Stimulated activated CD8-positive, alpha-beta memory T cell treated with anti-CD3 and anti-CD28 coated beads, Interleukin-4, amount 100 ng/mL, for 1 hour (primary cell): ENCODE measurements at regions not wholly inside any gene's neighbourhood (a gene's known extent, or its start where the extent isn't known, plus 50 kb on each side); places are given as distances from the start of the nearest gene placed in this dataset.

Experiments used
- DNase-seq, 2 donors: peaks; one replicate each; pipeline ENCODE4 v3.0.0-alpha.2; 2020; ENCODE audit warnings: low read depth in 2 of 2, low spot score in 1 of 2

DNA sequence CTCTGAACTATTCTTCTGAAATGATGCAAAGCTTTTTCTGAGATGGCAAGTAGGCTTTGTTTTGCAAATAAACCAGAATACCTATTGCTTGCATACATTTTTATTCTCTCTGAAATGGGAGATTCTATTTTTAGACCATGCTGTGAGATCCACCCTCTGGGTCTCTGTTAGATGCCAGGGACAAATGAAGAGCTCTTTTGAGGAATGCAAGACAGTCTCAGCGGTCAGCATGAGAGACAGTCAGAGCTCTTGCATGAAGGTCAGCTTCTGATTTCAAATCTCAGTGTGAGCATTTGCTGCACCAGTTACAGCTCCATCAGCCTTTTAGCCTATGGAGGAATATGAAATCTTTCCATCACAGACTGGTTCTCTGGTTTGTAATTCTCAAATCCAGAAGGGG, 429.9 kb upstream of the KLF6 start:
- DNase-seq: no peak

DNA sequence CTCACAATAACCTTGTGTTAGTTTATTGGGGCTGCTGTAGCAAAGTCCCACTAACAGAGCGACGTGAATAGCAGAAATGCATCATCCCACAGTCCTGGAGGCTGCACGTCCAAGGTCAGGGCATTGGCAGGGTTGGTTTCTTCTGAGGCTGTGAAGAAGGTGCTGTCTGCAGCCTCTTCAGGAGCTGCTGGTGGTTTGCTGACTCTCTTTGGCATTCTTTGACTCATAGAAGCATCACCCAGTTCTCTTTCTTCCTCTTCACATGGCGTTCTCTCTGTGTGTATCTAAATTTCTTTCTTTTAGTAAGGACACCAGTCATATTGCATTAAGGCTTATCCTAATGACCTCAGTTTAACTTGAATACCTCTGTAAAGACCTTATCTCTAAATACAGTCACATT, 428.4 kb upstream of the KLF6 start:
- no peak for DNase-seq

- DNase-seq: no peak
Measured at GRCh38 chr10:4212111-4212630, 427.2 kb upstream of the KLF6 start.

- no peak for DNase-seq
Measured at GRCh38 chr10:4208499-4208898, 423.5 kb upstream of the KLF6 start.

GRCh38 chr10:4205113-4205512, 420.1 kb upstream of the KLF6 start:
- no peak for DNase-seq

- DNase-seq: no peak
Measured at GRCh38 chr10:4202938-4203337, 417.9 kb upstream of the KLF6 start.

GRCh38 chr10:4201866-4202825, 417.1 kb upstream of the KLF6 start:
- DNase-seq: no peak

DNA sequence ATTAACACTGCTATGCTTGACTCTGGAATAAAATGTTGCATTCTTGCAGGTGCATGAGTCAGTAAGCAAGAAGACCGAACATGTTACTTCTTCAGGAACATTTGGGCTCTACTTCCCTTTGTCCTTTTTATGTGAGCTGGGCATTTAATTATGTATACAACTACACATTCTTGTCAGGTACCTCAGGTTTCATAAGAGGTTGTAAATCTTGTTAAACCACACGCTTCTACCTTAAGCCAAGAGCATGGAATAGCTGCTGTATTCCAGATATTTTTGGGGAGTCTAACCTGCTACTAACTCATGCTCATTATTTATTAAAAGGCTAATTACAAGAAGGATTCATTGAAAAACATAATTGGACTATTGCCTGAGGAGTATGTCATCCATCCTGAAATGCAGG, 414.2 kb upstream of the KLF6 start:
- no peak for DNase-seq

DNA sequence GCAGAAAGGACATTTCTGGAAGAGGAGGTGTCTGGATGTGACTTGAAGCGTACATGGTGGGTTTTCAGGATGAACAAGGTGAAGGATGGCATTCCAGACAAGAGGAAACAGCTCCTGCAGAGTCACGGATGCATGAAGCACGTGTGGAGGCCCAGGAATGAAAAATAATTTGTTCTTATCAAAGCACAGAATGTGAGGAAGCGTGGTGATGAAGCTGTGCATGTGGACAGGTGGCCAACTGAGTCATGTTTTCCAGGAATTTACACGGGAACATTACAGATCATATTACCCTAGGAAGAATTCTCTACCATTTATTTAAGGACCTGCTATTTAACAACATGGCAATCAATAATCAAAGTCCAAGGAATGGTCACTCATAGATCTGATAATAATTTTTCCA, 413.2 kb upstream of the KLF6 start:
- DNase-seq: no peak

DNA sequence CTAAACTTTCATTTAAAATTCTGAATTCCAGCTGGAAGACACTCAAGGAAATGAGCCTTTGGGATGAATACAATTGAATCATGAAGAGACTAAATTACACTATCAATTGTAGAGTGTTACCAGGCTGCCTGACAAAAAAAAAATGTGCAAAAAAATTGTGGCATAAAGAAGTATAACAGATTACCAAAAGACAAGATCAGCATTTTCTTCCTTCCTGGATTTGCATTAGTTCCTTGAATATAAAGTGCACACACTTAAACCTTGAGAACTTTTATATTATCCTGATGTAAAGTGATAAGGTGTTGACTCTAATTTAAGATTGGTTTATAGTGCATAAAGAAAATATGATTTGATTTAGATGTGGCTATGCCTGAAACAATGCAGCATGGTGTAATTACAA, 412.7 kb upstream of the KLF6 start:
- DNase-seq: no peak

DNA sequence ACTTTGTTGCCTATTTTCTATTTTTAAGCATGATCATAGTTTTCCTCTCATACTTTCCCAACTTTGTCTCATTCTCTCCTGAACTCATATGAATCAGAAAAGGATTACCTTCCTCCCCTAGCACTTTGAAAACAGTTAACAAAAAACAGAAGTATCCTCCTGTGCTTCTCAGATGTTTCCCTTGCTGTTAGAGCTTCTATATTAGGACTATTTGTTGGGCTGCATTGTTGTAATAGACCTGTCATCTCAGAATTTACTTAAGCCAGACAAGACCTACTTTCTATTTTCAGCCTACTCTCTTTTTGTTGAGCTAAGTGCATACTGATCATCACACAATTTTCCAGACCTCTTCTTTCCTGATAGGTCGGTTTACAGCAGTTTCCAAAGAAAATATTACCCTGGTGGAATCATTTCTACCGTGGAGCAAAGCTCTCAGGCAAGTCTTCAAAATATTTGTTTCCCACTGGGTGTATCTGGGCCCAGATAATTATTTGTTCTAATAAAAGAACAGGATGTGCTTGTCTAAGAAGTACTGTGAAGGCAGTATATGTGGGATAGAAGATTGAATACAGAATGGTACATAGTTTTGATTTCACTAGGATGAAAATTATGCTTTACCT, 411.9 kb upstream of the KLF6 start:
- DNase-seq: no peak

GRCh38 chr10:4196183-4196582, 411.2 kb upstream of the KLF6 start:
- no peak for DNase-seq

- DNase-seq: no peak
Measured at GRCh38 chr10:4195213-4195612, 410.2 kb upstream of the KLF6 start.

DNA sequence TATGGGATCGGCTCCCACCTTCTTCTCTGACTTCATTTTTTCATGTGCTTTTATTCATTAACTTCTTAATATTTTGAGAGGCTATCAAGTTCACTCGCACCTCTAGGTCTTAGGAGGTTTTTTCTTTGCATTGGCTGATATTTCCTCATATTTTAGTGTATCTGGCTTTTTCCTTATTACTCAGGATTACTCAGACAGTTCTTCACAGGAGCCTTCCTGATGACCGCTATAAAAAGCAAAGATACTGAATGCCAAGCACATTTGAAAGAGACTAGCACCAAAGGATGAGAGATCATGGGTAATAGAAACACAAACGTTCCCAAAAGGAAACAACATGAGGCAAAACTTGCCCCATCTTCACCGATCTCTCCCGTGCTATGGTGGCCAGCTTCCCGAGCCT, 409.2 kb upstream of the KLF6 start:
- DNase-seq: no peak

GRCh38 chr10:4191894-4192293, 406.9 kb upstream of the KLF6 start:
- DNase-seq: no peak

DNA sequence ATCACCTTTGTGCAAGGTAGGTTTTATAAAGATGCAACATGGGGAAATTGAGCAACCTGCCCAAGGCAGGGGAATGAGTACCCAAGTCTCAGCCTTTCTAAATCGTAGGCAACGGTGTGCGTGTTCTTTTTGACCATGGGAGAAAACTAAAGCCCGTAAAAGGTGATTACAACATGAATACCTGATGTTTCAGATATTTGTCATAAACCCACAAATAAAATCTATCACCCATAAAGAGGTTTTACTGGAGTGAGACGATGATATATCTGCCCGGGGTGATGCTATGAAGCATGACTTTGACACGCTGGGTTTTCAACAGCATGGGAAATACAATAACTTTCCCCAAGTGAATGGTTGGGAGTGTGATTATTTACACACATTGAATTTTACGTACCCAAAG, 406.3 kb upstream of the KLF6 start:
- no peak for DNase-seq

DNA sequence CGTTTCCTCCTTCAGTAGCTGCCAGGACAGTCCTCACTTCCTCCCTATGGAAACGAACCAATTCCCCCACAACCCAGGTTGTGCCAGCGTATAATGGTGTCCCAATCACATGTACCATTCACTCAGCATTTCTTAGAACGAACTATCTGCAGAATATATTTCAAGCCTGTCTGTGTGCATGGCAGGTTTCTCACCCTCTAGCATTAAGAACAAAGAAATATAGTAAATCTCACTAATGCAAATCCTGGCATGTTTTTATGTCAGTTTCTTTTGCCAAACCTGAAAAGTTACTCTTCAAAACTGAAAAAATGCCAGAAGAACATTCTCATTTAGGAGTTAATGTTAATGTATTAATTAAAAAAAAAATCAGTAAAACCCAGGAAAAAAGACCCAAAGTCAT, 405.9 kb upstream of the KLF6 start:
- DNase-seq: no peak

DNA sequence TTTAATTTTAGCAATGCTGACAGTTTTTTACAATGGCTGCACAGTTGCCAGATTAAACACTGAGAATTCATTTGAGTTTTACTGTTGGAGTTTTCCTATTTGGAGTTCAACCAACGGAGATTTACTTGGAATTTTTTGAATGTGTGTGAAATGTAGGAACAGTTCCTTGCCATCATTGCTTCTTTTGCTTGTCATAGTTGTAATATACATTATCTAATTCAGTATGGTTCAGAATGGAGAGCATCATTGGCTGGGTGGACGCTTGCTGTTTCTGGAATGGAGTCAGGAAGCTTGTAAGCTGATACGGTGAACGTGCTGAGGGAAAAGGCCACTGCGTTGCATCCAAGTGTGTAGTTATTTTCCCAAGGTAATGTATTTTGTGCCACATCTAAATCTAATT, 404.3 kb upstream of the KLF6 start:
- DNase-seq: no peak

GRCh38 chr10:4188406-4188805, 403.4 kb upstream of the KLF6 start:
- DNase-seq: no peak

DNA sequence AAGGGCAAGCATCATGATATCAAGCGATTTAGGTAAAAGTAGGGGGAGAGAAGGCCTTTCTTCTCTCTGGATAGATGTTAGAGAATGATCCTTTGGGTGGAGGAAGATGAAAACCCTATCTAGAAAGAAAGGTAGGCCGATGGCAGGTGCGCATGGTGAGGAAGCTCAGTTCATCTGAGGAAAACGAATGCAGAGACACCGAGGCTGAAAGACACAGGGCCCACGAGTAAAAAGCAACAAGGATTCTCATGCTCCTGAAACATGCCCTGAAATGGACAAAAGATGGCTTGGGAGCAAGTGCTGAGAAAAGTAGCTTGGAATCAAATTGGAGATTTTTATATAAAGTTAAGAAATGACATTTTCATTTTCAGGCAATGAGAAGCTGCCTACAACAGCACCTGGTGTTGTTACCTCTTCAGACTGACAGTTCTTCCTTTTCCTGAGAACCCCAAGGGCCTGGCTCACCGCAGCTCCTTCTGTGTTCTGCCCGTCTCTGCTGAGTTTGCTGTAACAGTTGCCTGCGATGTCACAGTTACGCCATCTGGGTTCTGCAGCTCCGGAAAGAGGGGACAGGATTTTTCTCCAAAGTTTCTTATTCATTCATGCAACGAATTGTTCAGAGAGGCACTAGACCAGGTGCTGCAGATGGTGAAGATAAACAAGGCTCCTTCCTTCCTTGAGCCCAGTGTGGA, 402.0 kb upstream of the KLF6 start:
- DNase-seq: no peak

DNA sequence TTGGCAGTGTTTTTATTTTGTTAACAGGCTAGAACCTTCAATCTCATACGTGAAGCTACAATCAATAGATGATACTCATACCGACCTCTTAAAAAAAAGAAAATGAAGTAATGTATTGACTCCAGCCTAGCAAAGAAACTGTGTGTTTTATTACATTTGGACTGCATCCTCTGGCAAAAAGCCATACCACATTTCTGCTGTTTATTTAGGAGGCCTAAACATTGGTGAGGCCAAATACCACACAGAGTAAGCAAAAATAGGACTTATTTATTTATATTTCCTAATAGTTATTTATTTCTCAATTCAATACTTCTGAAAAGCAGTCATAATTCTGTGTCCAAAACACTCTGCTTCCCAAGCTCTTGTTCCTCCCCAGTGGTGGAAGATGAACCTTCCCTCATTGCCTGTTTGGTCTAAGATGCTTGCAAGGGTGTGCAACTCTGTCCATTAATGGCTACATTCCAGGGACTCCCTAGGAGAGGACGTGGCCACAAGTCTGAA, 398.8 kb upstream of the KLF6 start:
- DNase-seq: no peak

DNA sequence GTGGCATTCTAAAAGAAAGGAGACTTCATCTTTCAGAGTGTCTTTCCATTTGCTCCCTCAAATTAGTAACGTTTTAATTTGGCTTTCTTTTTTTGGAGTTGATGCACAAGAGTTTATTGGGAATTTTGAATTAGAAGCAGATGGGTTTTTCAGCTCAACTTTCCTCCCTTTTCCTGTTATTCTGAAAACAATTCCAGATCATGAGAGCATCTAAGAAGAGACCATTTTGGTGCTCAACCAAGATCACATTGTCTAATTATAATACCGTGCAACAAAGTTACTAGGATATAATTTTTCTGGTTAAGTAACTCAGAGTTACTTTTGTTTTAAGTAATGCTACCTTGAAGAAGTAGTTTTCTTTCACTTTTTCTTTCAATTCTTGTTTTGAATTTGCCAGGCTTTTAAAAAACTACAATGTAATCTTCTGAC, 396.6 kb upstream of the KLF6 start:
- no peak for DNase-seq
